GM18517 (cell line): ENCODE measurements at regions not wholly inside any gene's neighbourhood (a gene's known extent, or its start where the extent isn't known, plus 50 kb on each side); places are given as distances from the start of the nearest gene placed in this dataset.

ENCODE experiments used
- ATAC-seq: cut with Tn5 transposase; IDR thresholded peaks from one replicate; pipeline ENCODE4 v1.9.1; 2021; ENCODE audit warnings: mild to moderate bottlenecking, moderate library complexity; ENCODE audit not compliant: unreplicated experiment

DNA sequence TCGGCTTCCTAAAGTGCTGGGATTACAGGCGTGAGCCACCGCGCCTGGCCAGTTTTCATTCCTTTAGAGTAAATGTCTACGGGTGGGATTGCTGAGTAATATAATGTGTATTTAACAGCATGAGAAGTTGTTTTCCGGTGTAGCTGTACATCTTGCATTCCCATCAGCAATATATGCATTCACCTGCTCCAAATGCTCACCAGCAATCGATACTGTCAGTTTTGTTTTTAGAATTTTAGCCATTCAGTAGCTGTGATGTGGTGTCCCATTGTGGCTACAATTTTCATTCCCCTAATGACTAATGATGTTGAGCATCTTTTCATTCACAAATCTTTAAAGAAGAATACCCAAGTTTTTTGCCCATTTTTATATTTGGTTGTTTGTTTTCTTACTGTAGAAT, 134.8 kb upstream of the RGMA start:
- no peak for ATAC-seq

DNA sequence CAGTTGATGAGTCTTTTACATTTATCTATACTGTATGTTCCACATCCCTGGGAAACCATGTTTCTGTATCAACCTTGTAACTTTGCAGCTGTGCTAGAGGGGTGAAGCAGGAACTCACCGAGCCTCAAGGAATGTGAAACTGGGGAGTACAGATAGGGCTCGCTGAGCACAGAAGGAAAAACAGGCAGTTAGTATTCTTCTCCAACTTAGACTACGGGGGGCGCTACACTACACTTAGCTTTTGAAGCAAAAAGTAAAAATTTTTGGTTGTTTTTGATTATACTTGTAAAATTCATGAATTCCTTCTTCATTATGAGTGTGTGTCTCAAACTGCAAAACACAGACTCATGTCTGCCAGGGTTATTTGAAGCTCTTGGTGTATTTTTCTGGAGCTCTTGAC, 132.7 kb upstream of the RGMA start:
- ATAC-seq, result no peak

DNA sequence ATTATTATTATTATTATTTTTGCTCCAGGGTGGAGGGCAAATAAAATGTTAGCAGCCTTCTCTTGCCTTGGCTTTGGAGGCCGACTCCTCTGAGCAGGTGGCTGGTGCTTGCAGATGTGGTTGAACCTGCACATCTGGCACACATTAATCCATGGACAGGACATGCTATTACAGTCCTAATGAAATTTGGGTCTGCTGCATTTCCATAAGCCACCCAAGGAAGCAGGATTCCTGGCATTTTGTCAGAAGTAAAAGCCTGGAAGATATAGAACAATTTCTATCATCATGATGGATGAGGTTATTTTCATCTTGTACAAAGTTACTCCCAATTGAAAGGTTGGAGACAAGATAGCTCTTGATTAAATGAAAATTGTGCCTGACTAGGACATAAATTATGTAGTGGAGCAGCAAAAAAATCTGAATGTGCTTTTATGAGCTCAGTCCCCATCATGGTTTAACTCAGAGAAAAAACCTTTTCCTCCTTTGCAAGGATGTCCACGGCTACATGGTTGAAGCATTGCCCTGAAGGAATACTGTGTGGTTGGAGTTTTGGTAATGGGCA, 130.9 kb upstream of the RGMA start:
- no peak for ATAC-seq

DNA sequence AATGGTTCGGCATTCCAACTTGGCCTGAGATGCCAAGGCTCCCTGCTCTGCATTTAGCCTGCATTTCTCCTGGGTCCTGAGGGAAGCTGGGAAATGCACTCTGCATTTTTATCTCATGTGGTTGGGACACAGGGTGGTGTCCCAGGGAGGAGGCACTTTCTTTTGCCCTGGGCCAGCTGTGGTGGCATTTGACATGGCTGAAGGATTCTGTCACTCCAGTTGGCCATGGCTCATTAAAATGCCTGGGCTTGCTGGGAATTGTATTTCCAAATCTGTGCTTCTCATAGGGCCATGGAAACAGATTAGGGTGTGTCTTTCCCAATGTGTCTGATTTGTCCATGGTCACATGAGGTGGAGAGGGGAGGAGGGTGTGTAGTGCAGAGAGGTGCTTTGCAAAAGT, 128.3 kb upstream of the RGMA start:
- ATAC-seq, result no peak

DNA sequence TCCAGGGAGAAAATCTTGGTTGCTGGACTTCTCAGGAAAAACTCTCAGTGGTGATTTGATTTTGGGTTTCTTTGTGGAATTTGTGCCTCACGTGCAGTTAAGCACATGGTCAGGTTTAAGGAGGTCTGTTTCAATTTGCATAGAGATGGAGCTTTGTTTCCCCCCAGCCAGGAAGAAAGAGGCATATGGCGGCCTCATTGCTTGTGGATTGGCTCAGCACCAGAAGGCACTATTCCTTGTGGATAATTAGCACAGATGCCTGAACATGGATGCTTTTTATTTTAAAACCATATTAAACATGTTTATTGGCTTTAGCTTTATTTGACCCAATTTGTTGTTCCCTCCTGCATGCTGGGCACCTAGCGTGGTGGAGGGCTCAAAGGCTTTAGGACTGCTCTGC, 125.1 kb upstream of the RGMA start:
- ATAC-seq, result no peak

DNA sequence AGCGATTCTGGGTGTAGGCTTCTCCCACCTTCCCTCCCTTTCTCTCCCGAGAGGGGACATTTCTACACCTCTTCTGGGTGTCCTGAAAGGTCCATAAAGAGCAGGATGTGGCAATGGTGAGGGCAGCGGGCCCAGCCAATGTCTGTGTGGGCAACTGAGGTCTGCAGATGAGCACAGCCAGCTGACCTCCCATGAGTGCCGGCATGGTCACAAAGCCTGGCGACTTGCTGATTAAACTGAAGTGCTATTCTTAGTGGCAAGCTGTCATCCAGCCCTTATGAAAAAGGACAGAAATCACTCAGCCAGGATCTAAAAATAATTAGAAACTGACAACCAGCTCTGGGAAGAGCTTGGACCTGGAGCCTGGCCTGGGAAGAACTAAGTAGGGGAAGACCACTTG, 124.3 kb upstream of the RGMA start:
- no peak for ATAC-seq

DNA sequence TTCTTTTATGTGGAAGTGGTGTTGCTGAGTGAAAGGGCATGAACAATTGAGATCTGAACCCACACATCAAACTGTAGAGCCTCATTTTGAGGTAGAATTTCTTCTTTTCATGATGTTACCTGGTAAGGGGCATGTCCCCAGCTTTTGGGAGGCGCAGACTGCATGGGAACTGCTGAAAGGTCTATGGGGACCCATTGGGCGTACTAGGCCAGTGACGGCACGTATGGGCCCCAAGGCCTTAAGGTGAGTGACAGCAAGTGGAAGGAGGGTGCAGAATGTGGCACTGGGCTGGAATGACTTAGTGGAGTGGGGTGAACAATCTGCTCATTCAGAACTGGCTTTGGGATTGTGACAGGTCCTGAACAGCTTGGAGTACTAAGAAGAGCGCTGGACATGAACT, 123.6 kb upstream of the RGMA start:
- no peak for ATAC-seq

DNA sequence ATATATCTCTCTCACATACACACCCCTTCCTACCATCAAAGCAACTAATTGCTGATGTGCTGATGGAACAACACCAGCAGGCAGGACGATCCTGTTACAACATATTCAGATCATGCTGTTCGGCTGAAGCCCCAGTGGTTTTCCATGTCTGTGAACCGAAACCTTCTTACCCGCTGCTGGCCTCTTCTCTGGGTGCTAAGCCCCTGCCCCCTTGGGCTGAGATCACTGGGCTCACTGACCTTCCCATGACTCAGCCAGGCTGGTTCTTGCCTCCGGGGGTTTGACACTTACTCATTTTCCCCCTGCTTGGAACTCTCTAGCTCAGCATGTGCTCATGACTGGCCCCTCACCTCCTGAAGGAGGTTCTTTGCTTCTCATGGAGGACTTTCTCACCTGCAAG, 122.0 kb upstream of the RGMA start:
- ATAC-seq, result no peak

DNA sequence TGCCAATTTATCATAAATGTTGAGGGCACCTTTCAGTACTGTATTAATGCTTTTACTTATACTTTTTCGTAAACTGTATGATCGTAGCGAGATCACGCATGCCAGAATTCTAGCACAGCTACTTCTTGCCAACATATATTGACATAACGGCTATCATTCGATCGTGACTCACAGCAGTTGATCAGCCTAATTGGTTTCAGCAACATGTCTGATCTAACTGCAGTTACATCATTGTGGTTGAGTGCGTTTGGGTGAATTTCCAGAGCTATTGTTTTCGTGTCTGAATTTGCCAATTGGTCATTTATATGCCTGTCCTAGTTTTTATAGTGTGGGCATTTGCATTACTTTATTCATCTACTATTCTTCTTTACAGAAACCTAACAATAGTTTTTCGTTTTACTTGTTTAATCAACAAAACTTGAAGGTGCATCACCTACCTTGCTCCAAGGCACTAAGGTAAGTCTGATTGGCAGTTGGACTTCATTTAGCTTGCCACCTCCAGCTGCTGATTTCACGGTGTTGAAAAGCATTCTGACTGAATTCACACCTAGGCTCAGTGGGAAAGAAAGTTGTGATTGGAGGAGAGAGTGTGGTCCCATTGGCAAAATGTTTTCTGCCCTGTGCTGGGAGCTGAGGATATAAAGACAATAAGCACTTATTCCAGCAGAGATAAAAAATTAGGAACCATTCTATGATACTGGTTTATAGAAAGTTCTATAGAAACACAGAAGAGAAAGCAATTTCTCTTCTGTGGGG, 120.9 kb upstream of the RGMA start:
- ATAC-seq, result no peak

DNA sequence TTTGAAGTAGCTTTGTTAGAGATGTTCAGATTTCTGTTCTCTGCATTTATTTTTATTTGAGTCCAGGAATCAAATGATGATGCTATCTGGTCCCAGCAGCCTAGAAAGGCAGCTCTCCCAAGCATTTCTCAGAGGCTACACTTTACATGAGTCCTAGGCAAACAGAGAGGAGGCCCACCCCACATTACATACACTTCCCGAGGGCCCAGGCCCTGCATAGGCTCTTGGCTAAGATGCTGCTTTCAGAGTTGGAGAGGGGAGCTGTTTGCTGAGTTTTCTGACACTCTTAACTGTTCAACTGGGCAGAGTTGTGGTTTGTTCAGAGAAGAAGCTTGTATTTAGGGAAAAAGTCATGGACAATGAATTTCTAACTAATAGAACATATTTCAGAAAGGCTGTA, 117.9 kb upstream of the RGMA start:
- no peak for ATAC-seq

DNA sequence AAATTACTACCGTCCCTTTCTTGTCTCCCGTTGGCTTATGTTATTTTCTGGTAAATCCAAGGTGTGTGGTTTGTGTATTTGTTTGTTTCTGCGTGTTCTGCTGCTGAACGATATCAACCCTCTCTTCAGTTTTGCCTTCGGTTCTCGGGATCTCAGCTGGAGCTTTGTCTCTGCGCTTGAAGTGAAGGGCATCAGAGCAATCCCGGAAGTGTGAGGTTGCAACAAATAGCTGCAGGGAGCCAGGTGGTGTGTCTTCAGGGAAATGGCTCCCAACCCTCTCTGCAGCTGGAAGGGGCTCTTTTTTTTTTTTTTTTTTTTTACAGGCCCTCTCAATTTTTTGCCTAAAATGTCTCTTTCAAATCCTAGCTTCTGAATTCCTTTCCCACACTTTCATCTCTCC, 116.4 kb upstream of the RGMA start:
- ATAC-seq, result no peak

DNA sequence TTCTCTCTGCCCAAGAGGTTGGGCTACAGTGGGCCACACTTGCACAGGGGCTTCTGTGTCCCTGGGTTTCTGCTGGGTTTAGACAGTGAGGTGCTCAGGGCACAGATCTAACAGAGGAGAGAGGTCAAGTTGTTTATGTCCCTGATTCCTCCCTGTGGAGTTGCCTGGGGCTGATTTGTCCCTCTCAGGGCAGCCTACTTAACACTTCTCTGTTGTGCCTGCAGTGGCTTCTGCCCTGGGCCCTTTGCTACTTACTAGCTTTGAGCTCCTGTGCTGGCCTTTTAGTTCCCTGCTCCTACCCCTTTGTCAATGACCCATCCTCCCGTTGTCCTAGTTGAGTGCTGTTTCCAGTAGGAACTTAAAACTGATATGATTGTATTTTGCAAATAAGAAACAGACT, 114.0 kb upstream of the RGMA start:
- no peak for ATAC-seq

DNA sequence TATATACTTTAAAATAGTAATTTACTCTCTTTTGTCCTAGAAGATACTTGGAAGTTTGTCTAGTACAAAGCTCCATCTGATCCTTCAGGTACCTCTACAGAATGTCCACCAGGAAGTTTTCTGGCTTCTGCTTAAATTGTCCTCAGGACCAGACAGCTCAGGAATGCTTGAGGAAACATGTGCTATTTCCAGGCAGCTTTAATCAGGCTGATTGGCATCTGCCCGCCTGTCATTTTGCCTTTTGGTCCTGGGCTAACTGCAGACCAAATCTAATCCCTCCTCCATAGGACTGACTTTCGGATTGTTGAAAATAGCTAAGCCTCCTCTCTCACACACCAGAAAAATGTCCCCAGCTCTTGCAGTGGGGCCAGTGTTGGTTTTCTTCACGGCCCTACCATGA, 113.4 kb upstream of the RGMA start:
- no peak for ATAC-seq

DNA sequence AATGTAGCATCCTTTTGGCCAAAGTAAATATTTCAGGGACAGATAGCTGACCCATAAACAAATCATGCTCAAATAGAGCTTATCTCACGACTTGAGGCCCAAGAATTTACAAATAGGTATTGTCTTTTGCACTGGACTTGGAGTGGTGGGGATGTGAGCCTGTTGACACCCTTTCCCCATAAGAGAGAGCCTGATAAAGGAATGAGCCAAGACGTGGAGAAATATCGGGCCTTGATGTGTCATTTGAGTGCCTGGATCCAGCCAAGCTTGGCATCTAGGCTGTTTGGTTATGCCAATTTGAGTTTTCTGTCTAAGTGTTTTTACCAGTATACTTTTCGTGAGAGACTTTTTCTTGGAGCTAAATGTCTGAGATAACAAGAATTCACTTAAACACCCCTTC, 112.9 kb upstream of the RGMA start:
- ATAC-seq, result no peak

DNA sequence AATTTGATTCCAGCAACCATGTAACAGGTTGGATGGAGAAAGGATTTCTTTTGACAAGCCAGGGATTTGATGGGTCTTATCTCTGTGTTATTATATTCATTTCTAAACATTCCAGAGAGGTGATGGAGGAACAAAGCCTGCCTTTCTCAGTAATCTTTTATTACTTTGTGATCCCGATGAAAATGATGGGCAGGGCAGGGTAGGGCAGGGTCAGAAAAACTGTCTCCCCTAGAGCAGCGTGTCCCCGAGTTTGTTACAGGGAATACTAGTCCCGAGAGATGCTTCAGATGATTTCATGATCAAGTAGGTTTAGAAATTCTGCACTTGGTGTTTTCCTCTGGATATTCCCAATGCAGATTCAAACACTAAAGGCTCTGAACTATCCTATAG, 111.8 kb upstream of the RGMA start:
- ATAC-seq, result no peak

DNA sequence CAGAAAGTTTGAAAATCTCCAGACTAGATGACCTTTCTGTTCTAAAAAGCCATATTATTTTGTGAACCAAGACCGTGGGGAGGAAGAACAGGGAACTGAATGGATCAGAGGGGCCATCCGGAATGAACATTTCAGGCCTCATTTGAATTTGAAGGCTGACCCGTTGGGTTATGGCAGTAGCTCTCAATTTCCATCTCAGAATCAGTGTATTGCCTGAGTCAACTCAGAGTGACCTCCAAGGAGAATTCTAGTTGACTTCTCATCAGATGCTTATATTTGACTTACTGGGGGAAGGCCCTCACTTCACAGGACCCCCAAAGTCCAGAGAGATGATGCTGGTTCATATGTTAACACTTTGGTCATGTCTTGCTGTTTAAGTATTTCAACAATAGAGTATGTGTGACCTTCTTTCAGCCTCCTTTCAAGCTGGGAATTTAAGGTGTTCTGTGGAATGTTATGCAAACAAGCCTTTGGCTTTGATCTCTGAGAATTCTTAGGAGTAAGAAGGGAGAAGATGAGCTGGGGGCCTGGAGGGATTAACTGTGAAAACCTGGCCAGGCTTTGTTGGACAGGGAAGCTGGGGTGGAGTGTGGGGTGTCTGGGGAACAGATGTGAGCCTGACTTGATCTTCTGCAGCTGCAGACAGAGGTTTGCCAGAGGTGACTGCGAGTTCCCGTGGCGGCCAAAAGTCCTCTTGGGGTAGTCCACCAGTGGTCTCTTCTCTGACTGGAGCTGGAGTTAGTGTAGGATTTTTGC, 111.2 kb upstream of the RGMA start:
- ATAC-seq, result no peak

DNA sequence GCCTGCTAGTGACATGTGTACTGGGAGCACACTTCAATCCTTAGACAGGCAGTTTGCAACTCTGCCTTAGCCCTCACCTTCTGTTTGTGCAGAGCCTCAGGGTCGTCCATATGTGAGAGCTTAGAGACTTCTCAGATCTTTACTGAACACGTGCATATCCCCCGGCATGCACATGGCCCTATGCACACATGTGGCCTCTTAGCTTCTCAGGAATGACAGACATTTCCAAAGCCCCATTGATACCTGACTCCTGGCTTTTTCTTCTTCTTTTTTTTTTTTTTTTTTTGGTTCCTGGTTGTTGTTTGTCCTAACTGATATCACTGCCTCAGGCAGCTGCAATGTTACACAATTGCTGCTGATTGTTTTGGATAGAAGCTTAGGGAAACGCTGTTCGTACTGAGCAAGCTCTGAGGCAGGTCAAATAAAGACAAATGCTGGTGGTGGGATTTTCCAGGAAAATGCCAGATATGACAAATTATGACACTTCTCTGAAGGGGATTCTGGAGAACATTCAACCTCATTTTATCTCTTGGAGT, 107.2 kb upstream of the RGMA start:
- ATAC-seq, result no peak

DNA sequence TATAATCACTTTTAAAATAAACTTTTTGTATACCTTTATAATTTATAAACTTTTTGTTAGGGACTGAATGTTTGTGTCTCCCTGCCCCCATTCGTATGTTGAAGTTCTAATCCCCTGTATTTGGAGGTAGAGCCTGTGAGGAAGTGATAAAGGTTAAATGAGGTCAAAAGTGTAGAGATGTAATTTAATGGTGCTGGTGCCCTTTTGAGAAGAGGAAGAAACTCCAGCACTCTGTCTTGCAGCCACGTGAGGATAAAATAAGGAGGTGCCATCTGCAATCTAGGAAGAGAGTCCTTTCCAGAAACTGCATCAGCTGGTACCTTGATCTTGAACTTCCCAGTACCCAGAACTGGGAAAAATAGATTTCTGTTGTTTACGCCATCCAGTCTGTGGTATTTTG, 106.1 kb upstream of the RGMA start:
- ATAC-seq, result no peak

DNA sequence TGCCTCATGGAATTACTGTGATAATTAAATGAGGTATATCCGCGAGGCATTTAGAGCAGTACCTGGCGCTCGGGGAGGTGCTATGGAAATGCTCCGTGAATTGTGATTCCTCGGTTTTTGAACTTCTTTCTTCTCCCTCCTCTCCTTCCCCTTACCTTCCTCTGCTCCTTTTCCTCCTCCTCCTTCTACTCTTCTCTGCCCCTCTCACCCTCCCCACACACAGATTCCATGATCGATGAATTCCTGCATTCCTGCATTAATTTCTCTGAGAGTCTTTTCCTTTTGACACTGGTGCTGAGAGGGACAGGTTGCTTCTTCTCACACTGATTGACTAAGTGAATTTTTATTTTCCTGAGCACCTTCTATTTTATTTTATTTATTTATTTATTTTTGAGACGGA, 101.2 kb upstream of the RGMA start:
- ATAC-seq, result no peak

DNA sequence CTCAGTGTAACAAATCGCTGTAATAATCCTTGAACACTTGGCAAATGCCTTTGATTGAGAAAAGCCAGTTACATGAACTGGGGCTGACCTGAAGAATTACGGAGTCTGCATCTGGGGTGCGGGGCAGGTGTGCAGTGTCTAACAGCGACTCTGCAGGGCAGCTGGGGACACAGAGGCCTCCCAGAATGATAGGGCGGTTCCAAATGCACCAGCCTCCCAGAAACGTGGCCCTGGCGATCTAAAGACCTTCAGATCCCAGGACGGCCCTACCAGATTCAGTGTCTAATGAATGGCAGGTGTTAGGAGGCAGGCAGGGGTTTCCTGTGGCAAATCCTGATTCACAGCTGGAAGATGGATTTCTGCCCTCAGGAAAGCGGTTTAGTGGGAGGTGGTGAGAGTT, 100.5 kb upstream of the RGMA start:
- no peak for ATAC-seq

DNA sequence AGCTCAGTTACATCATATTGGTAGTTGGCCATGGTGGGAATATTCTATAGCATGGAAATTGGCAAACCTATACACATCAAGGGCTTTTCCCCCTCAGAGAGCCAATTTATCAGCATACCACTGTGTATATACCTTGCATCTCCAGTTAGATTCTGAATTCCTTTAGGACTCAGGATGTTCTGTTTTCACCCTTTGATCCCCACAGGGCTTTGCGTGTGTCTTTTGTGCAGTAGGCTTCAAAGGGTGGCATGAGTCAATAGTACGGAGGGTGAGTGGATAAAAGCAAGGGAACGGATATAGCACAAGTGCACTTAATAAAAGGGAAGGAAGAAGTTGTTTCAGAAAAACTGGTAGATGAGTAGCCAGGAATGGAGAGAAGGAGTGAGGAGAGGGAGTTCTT, 99.2 kb upstream of the RGMA start:
- ATAC-seq, result no peak

DNA sequence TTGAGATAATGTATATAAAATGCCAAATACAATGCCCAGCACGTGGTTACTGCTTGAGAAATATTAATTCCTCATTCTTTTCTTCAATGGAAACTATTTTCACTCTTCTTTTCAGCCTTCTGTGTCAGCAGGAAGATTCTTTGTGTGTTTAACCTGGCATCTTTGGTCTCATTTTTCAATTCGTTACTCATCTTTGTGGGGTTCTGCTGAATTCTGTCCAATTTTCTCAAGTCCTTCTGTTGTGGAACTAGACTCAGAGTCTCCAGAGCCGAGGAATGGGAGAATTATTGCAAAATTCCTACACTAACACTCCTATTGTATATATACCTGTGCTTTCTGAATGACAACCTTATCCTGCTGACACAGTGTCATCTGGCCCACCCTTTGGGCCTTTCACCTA, 96.8 kb upstream of the RGMA start:
- ATAC-seq, result no peak
